ENCODE measurements at regions not wholly inside any gene's neighbourhood (a gene's known extent, or its start where the extent isn't known, plus 50 kb on each side); places are given as distances from the start of the nearest gene placed in this dataset.

- H3K9ac ChIP-seq (ENCODE audit: low read length), result no peak overlapping the region
- no peaks in the 10 kb centered on the region for H3K36me3 ChIP-seq (ENCODE audit: low read length)
- H3F3A ChIP-seq (ENCODE audit: insufficient read depth), result no peaks in the 10 kb centered on the region
- no peaks in the 10 kb centered on the region for H3K27me3 ChIP-seq (ENCODE audit: low read length)
- no peak overlapping the region for H3K4me3 ChIP-seq (ENCODE audit: insufficient read depth, low read length, poor library complexity, severe bottlenecking)
- 0 out of 2 replicates have a peak, but pooled peaks cover under 1% of the 10 kb centered on the region for H3K9me3 ChIP-seq (ENCODE audit: insufficient read depth, low read length)
- H3K4me2 ChIP-seq (ENCODE audit: low read depth, low read length, poor library complexity, severe bottlenecking), result no peak overlapping the region
- no peak overlapping the region for H3K27ac ChIP-seq (ENCODE audit: low read depth, low read length)
- H2AFZ ChIP-seq (ENCODE audit: low read depth, low read length, severe bottlenecking), result no peak overlapping the region
- H3K9me2 ChIP-seq (replicated peaks; ENCODE audit: insufficient read depth, low read length), result no peaks in the 10 kb centered on the region
- H3K79me2 ChIP-seq (ENCODE audit: insufficient read depth, low read length), result no peaks in the 10 kb centered on the region
- H4K20me1 ChIP-seq (ENCODE audit: low read depth, low read length), result no peaks in the 10 kb centered on the region
- TF ChIP-seq EZH2phosphoT487 (conservative IDR thresholded peaks at IDR 0.05; ENCODE audit: low read length) (no peak), CTCF (IDR thresholded peaks at IDR 0.05; ENCODE audit: insufficient read depth, low read length, poor library complexity, severe bottlenecking) (no peak)
Observed at GRCh38 chr12:58647495-58647894, 272.8 kb downstream of the LRIG3 start.

GRCh38 chr12:58648176-58648575, 272.1 kb downstream of the LRIG3 start:
- H3K9me3 ChIP-seq (ENCODE audit: insufficient read depth, low read length), result 0 out of 2 replicates have a peak, but pooled peaks cover 5% of the 10 kb centered on the region
- no peaks in the 10 kb centered on the region for H3K27me3 ChIP-seq (ENCODE audit: low read length)
- no peaks in the 10 kb centered on the region for H3F3A ChIP-seq (ENCODE audit: insufficient read depth)
- no peak overlapping the region for H3K4me3 ChIP-seq (ENCODE audit: insufficient read depth, low read length, poor library complexity, severe bottlenecking)
- no peaks in the 10 kb centered on the region for H3K9me2 ChIP-seq (replicated peaks; ENCODE audit: insufficient read depth, low read length)
- no peaks in the 10 kb centered on the region for H3K79me2 ChIP-seq (ENCODE audit: insufficient read depth, low read length)
- H3K27ac ChIP-seq (ENCODE audit: low read depth, low read length), result no peak overlapping the region
- no peaks in the 10 kb centered on the region for H4K20me1 ChIP-seq (ENCODE audit: low read depth, low read length)
- no peak overlapping the region for H3K9ac ChIP-seq (ENCODE audit: low read length)
- no peaks in the 10 kb centered on the region for H3K36me3 ChIP-seq (ENCODE audit: low read length)
- TF ChIP-seq CTCF (IDR thresholded peaks at IDR 0.05; ENCODE audit: insufficient read depth, low read length, poor library complexity, severe bottlenecking) (no peak), EZH2phosphoT487 (conservative IDR thresholded peaks at IDR 0.05; ENCODE audit: low read length) (no peak)
- no peak overlapping the region for H2AFZ ChIP-seq (ENCODE audit: low read depth, low read length, severe bottlenecking)
- no peak overlapping the region for H3K4me2 ChIP-seq (ENCODE audit: low read depth, low read length, poor library complexity, severe bottlenecking)

GRCh38 chr12:58651850-58652249, 268.5 kb downstream of the LRIG3 start:
- Histone ChIP-seq H3K9me3 (ENCODE audit: insufficient read depth, low read length) (0 out of 2 replicates have a peak, but pooled peaks cover 5% of the 10 kb centered on the region), H3K79me2 (ENCODE audit: insufficient read depth, low read length) (no peaks in the 10 kb centered on the region), H3K4me3 (ENCODE audit: insufficient read depth, low read length, poor library complexity, severe bottlenecking) (no peak overlapping the region), H3K4me2 (ENCODE audit: low read depth, low read length, poor library complexity, severe bottlenecking) (no peak overlapping the region), H3K9me2 (replicated peaks; ENCODE audit: insufficient read depth, low read length) (no peaks in the 10 kb centered on the region), H3K36me3 (ENCODE audit: low read length) (no peaks in the 10 kb centered on the region), H3F3A (ENCODE audit: insufficient read depth) (no peaks in the 10 kb centered on the region), H3K27ac (ENCODE audit: low read depth, low read length) (no peak overlapping the region), H2AFZ (ENCODE audit: low read depth, low read length, severe bottlenecking) (no peak overlapping the region), H4K20me1 (ENCODE audit: low read depth, low read length) (no peaks in the 10 kb centered on the region), H3K27me3 (ENCODE audit: low read length) (no peaks in the 10 kb centered on the region), H3K9ac (ENCODE audit: low read length) (no peak overlapping the region)
- TF ChIP-seq EZH2phosphoT487 (conservative IDR thresholded peaks at IDR 0.05; ENCODE audit: low read length) (no peak), CTCF (IDR thresholded peaks at IDR 0.05; ENCODE audit: insufficient read depth, low read length, poor library complexity, severe bottlenecking) (no peak)
